ENCODE measurements at regions not wholly inside any gene's neighbourhood (a gene's known extent, or its start where the extent isn't known, plus 50 kb on each side); places are given as distances from the start of the nearest gene placed in this dataset.

GRCh38 chr13:107675847-107676550, 539.3 kb downstream of the LIG4 start:
- DNase-seq (no peak), FAIRE-seq (no peak)
- WGBS, 3 donors: 77 to 87% (median 84%) methylated on average over 2 of the region's 2 CpGs
- no peaks in the 10 kb centered on the region for H3K4me1 ChIP-seq (ENCODE audit: control insufficient read depth in 3 of 3, insufficient read depth in 2 of 3, low read depth in 1 of 3, low read length in 2 of 3)
- H3K27me3 ChIP-seq (ENCODE audit: control insufficient read depth in 3 of 3, insufficient read depth in 3 of 3, low read length in 3 of 3): no peaks in the 10 kb centered on the region
- H3K27ac ChIP-seq (ENCODE audit: low read depth in 1 of 3, low read length in 2 of 3): no peak overlapping the region
- H3K9me3 ChIP-seq (ENCODE audit: control insufficient read depth in 2 of 2, insufficient read depth in 1 of 2, low read depth in 1 of 2, low read length in 1 of 2): no peaks in the 10 kb centered on the region
- no peak overlapping the region for H3K4me3 ChIP-seq (ENCODE audit: low read depth in 1 of 3, low read length in 3 of 3)
- H3K36me3 ChIP-seq (ENCODE audit: control insufficient read depth in 3 of 3, insufficient read depth in 2 of 3, low read depth in 1 of 3, low read length in 3 of 3): no peaks in the 10 kb centered on the region

- H3K4me1 ChIP-seq (ENCODE audit: control insufficient read depth in 3 of 3, insufficient read depth in 2 of 3, low read depth in 1 of 3, low read length in 2 of 3): no peaks in the 10 kb centered on the region
- 76 to 81% (median 77%) methylated on average over 8 of the region's 8 CpGs for WGBS, 3 donors
- no peaks in the 10 kb centered on the region for H3K27me3 ChIP-seq (ENCODE audit: control insufficient read depth in 3 of 3, insufficient read depth in 3 of 3, low read length in 3 of 3)
- FAIRE-seq: no peak
- no peak overlapping the region for H3K27ac ChIP-seq (ENCODE audit: low read depth in 1 of 3, low read length in 2 of 3)
- no peaks in the 10 kb centered on the region for H3K36me3 ChIP-seq (ENCODE audit: control insufficient read depth in 3 of 3, insufficient read depth in 2 of 3, low read depth in 1 of 3, low read length in 3 of 3)
- DNase-seq: no peak
- no peak overlapping the region for H3K4me3 ChIP-seq (ENCODE audit: low read depth in 1 of 3, low read length in 3 of 3)
- no peaks in the 10 kb centered on the region for H3K9me3 ChIP-seq (ENCODE audit: control insufficient read depth in 2 of 2, insufficient read depth in 1 of 2, low read depth in 1 of 2, low read length in 1 of 2)
These were observed 545.8 kb downstream of the LIG4 start for GRCh38 chr13:107669391-107669993.

GRCh38 chr13:107665926-107666458, 549.3 kb downstream of the LIG4 start:
- 86 to 93% (median 90%) methylated on average over 2 of the region's 2 CpGs for WGBS, 3 donors
- DNase-seq: no peak
- no peak for FAIRE-seq
- H3K4me3 ChIP-seq (ENCODE audit: low read depth in 1 of 3, low read length in 3 of 3): no peak overlapping the region
- no peaks in the 10 kb centered on the region for H3K9me3 ChIP-seq (ENCODE audit: control insufficient read depth in 2 of 2, insufficient read depth in 1 of 2, low read depth in 1 of 2, low read length in 1 of 2)
- H3K27me3 ChIP-seq (ENCODE audit: control insufficient read depth in 3 of 3, insufficient read depth in 3 of 3, low read length in 3 of 3): no peaks in the 10 kb centered on the region
- no peaks in the 10 kb centered on the region for H3K36me3 ChIP-seq (ENCODE audit: control insufficient read depth in 3 of 3, insufficient read depth in 2 of 3, low read depth in 1 of 3, low read length in 3 of 3)
- H3K4me1 ChIP-seq (ENCODE audit: control insufficient read depth in 3 of 3, insufficient read depth in 2 of 3, low read depth in 1 of 3, low read length in 2 of 3): no peaks in the 10 kb centered on the region
- no peak overlapping the region for H3K27ac ChIP-seq (ENCODE audit: low read depth in 1 of 3, low read length in 2 of 3)

GRCh38 chr13:107650081-107650701, 565.1 kb downstream of the LIG4 start:
- Histone ChIP-seq H3K4me3 (ENCODE audit: low read depth in 1 of 3, low read length in 3 of 3) (no peak overlapping the region), H3K4me1 (ENCODE audit: control insufficient read depth in 3 of 3, insufficient read depth in 2 of 3, low read depth in 1 of 3, low read length in 2 of 3) (no peaks in the 10 kb centered on the region), H3K36me3 (ENCODE audit: control insufficient read depth in 3 of 3, insufficient read depth in 2 of 3, low read depth in 1 of 3, low read length in 3 of 3) (no peaks in the 10 kb centered on the region), H3K27ac (ENCODE audit: low read depth in 1 of 3, low read length in 2 of 3) (no peak overlapping the region), H3K9me3 (ENCODE audit: control insufficient read depth in 2 of 2, insufficient read depth in 1 of 2, low read depth in 1 of 2, low read length in 1 of 2) (no peaks in the 10 kb centered on the region), H3K27me3 (ENCODE audit: control insufficient read depth in 3 of 3, insufficient read depth in 3 of 3, low read length in 3 of 3) (no peaks in the 10 kb centered on the region)
- no peak for FAIRE-seq
- peak; percentile 21 to 69 for DNase-seq
- WGBS, 3 donors: 17 to 20% (median 19%) methylated on average over 15 of the region's 15 CpGs

- Histone ChIP-seq H3K27ac (ENCODE audit: low read depth in 1 of 3, low read length in 2 of 3) (no peak overlapping the region), H3K27me3 (ENCODE audit: control insufficient read depth in 3 of 3, insufficient read depth in 3 of 3, low read length in 3 of 3) (no peaks in the 10 kb centered on the region), H3K4me3 (ENCODE audit: low read depth in 1 of 3, low read length in 3 of 3) (no peak overlapping the region), H3K4me1 (ENCODE audit: control insufficient read depth in 3 of 3, insufficient read depth in 2 of 3, low read depth in 1 of 3, low read length in 2 of 3) (no peaks in the 10 kb centered on the region), H3K9me3 (ENCODE audit: control insufficient read depth in 2 of 2, insufficient read depth in 1 of 2, low read depth in 1 of 2, low read length in 1 of 2) (no peaks in the 10 kb centered on the region), H3K36me3 (ENCODE audit: control insufficient read depth in 3 of 3, insufficient read depth in 2 of 3, low read depth in 1 of 3, low read length in 3 of 3) (no peaks in the 10 kb centered on the region)
- FAIRE-seq (no peak), DNase-seq (no peak)
These were observed 566.3 kb downstream of the LIG4 start for GRCh38 chr13:107649079-107649478.

GRCh38 chr13:107644136-107644535, 571.2 kb downstream of the LIG4 start:
- no peaks in the 10 kb centered on the region for H3K4me1 ChIP-seq (ENCODE audit: control insufficient read depth in 3 of 3, insufficient read depth in 2 of 3, low read depth in 1 of 3, low read length in 2 of 3)
- FAIRE-seq (no peak), DNase-seq (no peak)
- no peaks in the 10 kb centered on the region for H3K27me3 ChIP-seq (ENCODE audit: control insufficient read depth in 3 of 3, insufficient read depth in 3 of 3, low read length in 3 of 3)
- H3K4me3 ChIP-seq (ENCODE audit: low read depth in 1 of 3, low read length in 3 of 3): no peak overlapping the region
- no peak overlapping the region for H3K27ac ChIP-seq (ENCODE audit: low read depth in 1 of 3, low read length in 2 of 3)
- WGBS, 3 donors: 26 to 41% (median 34%) methylated on average over 4 of the region's 4 CpGs
- H3K9me3 ChIP-seq (ENCODE audit: control insufficient read depth in 2 of 2, insufficient read depth in 1 of 2, low read depth in 1 of 2, low read length in 1 of 2): no peaks in the 10 kb centered on the region
- no peaks in the 10 kb centered on the region for H3K36me3 ChIP-seq (ENCODE audit: control insufficient read depth in 3 of 3, insufficient read depth in 2 of 3, low read depth in 1 of 3, low read length in 3 of 3)

GRCh38 chr13:107643615-107644014, 571.7 kb downstream of the LIG4 start:
- DNase-seq (no peak), FAIRE-seq (no peak)
- Histone ChIP-seq H3K36me3 (ENCODE audit: control insufficient read depth in 3 of 3, insufficient read depth in 2 of 3, low read depth in 1 of 3, low read length in 3 of 3) (no peaks in the 10 kb centered on the region), H3K4me1 (ENCODE audit: control insufficient read depth in 3 of 3, insufficient read depth in 2 of 3, low read depth in 1 of 3, low read length in 2 of 3) (no peaks in the 10 kb centered on the region), H3K4me3 (ENCODE audit: low read depth in 1 of 3, low read length in 3 of 3) (no peak overlapping the region), H3K27me3 (ENCODE audit: control insufficient read depth in 3 of 3, insufficient read depth in 3 of 3, low read length in 3 of 3) (no peaks in the 10 kb centered on the region), H3K9me3 (ENCODE audit: control insufficient read depth in 2 of 2, insufficient read depth in 1 of 2, low read depth in 1 of 2, low read length in 1 of 2) (no peaks in the 10 kb centered on the region), H3K27ac (ENCODE audit: low read depth in 1 of 3, low read length in 2 of 3) (no peak overlapping the region)
- 83 to 87% (median 84%) methylated on average over 1 of the region's 1 CpG for WGBS, 3 donors

- H3K4me3 ChIP-seq (ENCODE audit: low read depth in 1 of 3, low read length in 3 of 3): no peak overlapping the region
- H3K4me1 ChIP-seq (ENCODE audit: control insufficient read depth in 3 of 3, insufficient read depth in 2 of 3, low read depth in 1 of 3, low read length in 2 of 3): no peaks in the 10 kb centered on the region
- H3K36me3 ChIP-seq (ENCODE audit: control insufficient read depth in 3 of 3, insufficient read depth in 2 of 3, low read depth in 1 of 3, low read length in 3 of 3): no peaks in the 10 kb centered on the region
- H3K27me3 ChIP-seq (ENCODE audit: control insufficient read depth in 3 of 3, insufficient read depth in 3 of 3, low read length in 3 of 3): no peaks in the 10 kb centered on the region
- H3K9me3 ChIP-seq (ENCODE audit: control insufficient read depth in 2 of 2, insufficient read depth in 1 of 2, low read depth in 1 of 2, low read length in 1 of 2): no peaks in the 10 kb centered on the region
- DNase-seq (no peak), FAIRE-seq (no peak)
- H3K27ac ChIP-seq (ENCODE audit: low read depth in 1 of 3, low read length in 2 of 3): no peak overlapping the region
- 75 to 92% (median 91%) methylated on average over 5 of the region's 5 CpGs for WGBS, 3 donors
These were observed 572.5 kb downstream of the LIG4 start for GRCh38 chr13:107642831-107643230.
